ENCODE measurements at regions not wholly inside any gene's neighbourhood (a gene's known extent, or its start where the extent isn't known, plus 50 kb on each side); places are given as distances from the start of the nearest gene placed in this dataset.

GRCh38 chr10:4279655-4280054, 494.6 kb upstream of the KLF6 start:
- TF ChIP-seq POLR2A (IDR thresholded peaks at IDR 0.05), result no peak
- no peak for TF ChIP-seq CTCF (IDR thresholded peaks at IDR 0.05 in 8 of 11, conservative IDR thresholded peaks at IDR 0.05 in 3 of 11)
- TF ChIP-seq POLR2AphosphoS5 (IDR thresholded peaks at IDR 0.05), result peak in 1 of 3 donors; percentile 58
